Glutamatergic neuron (in vitro differentiated cells): ENCODE measurements at regions not wholly inside any gene's neighbourhood (a gene's known extent, or its start where the extent isn't known, plus 50 kb on each side); places are given as distances from the start of the nearest gene placed in this dataset.

Experiments used
- DNase-seq: peaks from one replicate; pipeline ENCODE4 v3.0.0; 2022
- H3K27ac Mint-ChIP-seq: one replicate; pipeline ENCODE4 v1.8.0; 2020; ENCODE audit warnings: mild to moderate bottlenecking, mixed read lengths, inconsistent platforms; ENCODE audit not compliant: unreplicated experiment
- H3K27me3 Mint-ChIP-seq: one replicate; pipeline ENCODE4 v1.8.0; 2020; ENCODE audit warnings: mild to moderate bottlenecking, moderate library complexity, mixed read lengths, inconsistent platforms; ENCODE audit not compliant: unreplicated experiment
- H3K36me3 Mint-ChIP-seq: one replicate; pipeline ENCODE4 v1.8.0; 2020; ENCODE audit warnings: mild to moderate bottlenecking, mixed read lengths, inconsistent platforms; ENCODE audit not compliant: unreplicated experiment
- H3K4me1 Mint-ChIP-seq: one replicate; pipeline ENCODE4 v1.8.0; 2020; ENCODE audit warnings: mild to moderate bottlenecking, low read depth, mixed read lengths, inconsistent platforms; ENCODE audit not compliant: unreplicated experiment
- H3K4me3 Mint-ChIP-seq: one replicate; pipeline ENCODE4 v1.8.0; 2020; ENCODE audit warnings: mild to moderate bottlenecking, mixed read lengths, inconsistent platforms; ENCODE audit not compliant: unreplicated experiment
- H3K9me3 Mint-ChIP-seq: one replicate; pipeline ENCODE4 v1.8.0; 2020; ENCODE audit warnings: mild to moderate bottlenecking, moderate library complexity, mixed read lengths, inconsistent platforms; ENCODE audit not compliant: unreplicated experiment
- CTCF ChIP-seq: fragments of 200-600 bp; sonication (generic); IDR thresholded peaks from one replicate; pipeline ENCODE4 v1.5.0; 2021; ENCODE audit not compliant: partially characterized antibody, unreplicated experiment

GRCh38 chr20:48201885-48202284, 416.6 kb upstream of the SULF2 start:
- TF ChIP-seq CTCF: no peak

GRCh38 chr20:48201188-48201587, 415.9 kb upstream of the SULF2 start:
- Mint-ChIP-seq H3K27me3 (peaks cover 13% of the 10 kb centered on the region), H3K27ac (peak overlapping the region; percentile 56), H3K36me3 (no peaks in the 10 kb centered on the region), H3K4me1 (peaks cover 45% of the 10 kb centered on the region), H3K4me3 (peak overlapping the region; percentile 14), H3K9me3 (peaks cover 16% of the 10 kb centered on the region)
- DNase-seq: peak; percentile 66
- no peak for TF ChIP-seq CTCF

More at GRCh38 chr20:48201885-48202284, 416.6 kb upstream of the SULF2 start:
- H3K27ac Mint-ChIP-seq: peak overlapping the region; percentile 64
- peak; percentile 53 for DNase-seq
- peaks cover 13% of the 10 kb centered on the region for H3K27me3 Mint-ChIP-seq
- peaks cover 46% of the 10 kb centered on the region for H3K4me1 Mint-ChIP-seq
- no peak overlapping the region for H3K4me3 Mint-ChIP-seq
- peaks cover 16% of the 10 kb centered on the region for H3K9me3 Mint-ChIP-seq
- peaks cover under 1% of the 10 kb centered on the region for H3K36me3 Mint-ChIP-seq

DNA sequence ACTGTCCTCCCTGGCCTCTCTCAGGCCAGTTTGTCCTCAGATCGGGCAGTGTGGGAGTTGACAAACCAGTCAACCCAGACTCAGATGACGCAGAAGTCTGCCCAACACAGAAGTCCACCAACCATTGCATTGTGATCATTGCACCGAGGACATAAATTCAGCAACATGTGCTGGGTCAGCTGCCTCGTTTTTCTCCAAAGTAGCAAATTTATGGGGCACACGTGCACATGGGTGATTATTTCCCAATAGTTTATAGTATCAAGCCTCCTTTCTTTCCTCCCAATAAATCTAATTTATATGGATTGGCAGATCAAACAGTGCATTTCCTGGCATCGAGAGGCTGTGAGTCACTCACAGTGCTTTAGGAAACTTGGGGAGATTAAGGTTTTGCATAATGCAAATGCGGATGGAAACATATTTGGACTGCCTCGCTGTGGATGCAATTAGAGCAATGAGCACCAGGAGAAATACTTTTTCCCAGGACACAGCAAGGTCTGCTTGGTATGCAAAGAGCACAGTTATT, 413.7 kb upstream of the SULF2 start:
- no peak for TF ChIP-seq CTCF

GRCh38 chr20:48197066-48197465, 411.8 kb upstream of the SULF2 start:
- no peaks in the 10 kb centered on the region for H3K36me3 Mint-ChIP-seq
- DNase-seq: peak; percentile 58
- H3K9me3 Mint-ChIP-seq: peaks cover 11% of the 10 kb centered on the region
- peaks cover 24% of the 10 kb centered on the region for H3K4me1 Mint-ChIP-seq
- no peak overlapping the region for H3K4me3 Mint-ChIP-seq
- no peak for TF ChIP-seq CTCF
- H3K27ac Mint-ChIP-seq: peak overlapping the region; percentile 1
- H3K27me3 Mint-ChIP-seq: peaks cover 6% of the 10 kb centered on the region

More for the DNA sequence above, 413.7 kb upstream of the SULF2 start:
- Mint-ChIP-seq H3K4me1 (peaks cover 38% of the 10 kb centered on the region), H3K36me3 (no peaks in the 10 kb centered on the region), H3K27ac (no peak overlapping the region), H3K4me3 (no peak overlapping the region), H3K9me3 (peaks cover 15% of the 10 kb centered on the region), H3K27me3 (peaks cover 10% of the 10 kb centered on the region)
- no peak for DNase-seq

DNA sequence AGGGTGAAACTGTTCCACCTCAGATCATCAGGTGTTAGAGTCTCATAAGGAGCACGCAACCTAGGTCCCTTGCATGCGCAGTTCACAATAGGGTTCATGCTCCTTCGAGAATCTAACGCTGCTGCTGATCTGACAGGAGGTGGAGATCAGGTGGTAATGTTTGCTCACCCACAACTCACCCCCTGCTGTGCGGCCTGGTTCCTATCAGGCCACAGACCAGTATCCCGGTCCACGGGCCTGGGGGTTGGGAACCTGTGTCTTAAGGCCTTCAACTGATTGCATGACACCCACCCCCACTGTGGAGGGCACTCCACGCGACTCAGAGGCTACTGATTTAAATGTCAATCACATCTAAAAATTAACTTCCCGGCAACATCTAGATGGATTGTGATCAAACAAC, 411.2 kb upstream of the SULF2 start:
- TF ChIP-seq CTCF: no peak
- DNase-seq: no peak
- peaks cover 4% of the 10 kb centered on the region for H3K27me3 Mint-ChIP-seq
- H3K36me3 Mint-ChIP-seq: no peaks in the 10 kb centered on the region
- H3K27ac Mint-ChIP-seq: no peak overlapping the region
- H3K9me3 Mint-ChIP-seq: peaks cover 11% of the 10 kb centered on the region
- H3K4me1 Mint-ChIP-seq: peaks cover 23% of the 10 kb centered on the region
- H3K4me3 Mint-ChIP-seq: no peak overlapping the region
